ENCODE measurements at regions not wholly inside any gene's neighbourhood (a gene's known extent, or its start where the extent isn't known, plus 50 kb on each side); places are given as distances from the start of the nearest gene placed in this dataset.

GRCh38 chr2:216287251-216287650 lies 85.0 kb downstream of the MARCHF4 start:
- no peak for TF ChIP-seq POLR2A (IDR thresholded peaks at IDR 0.05)
- TF ChIP-seq, protein P1, sequence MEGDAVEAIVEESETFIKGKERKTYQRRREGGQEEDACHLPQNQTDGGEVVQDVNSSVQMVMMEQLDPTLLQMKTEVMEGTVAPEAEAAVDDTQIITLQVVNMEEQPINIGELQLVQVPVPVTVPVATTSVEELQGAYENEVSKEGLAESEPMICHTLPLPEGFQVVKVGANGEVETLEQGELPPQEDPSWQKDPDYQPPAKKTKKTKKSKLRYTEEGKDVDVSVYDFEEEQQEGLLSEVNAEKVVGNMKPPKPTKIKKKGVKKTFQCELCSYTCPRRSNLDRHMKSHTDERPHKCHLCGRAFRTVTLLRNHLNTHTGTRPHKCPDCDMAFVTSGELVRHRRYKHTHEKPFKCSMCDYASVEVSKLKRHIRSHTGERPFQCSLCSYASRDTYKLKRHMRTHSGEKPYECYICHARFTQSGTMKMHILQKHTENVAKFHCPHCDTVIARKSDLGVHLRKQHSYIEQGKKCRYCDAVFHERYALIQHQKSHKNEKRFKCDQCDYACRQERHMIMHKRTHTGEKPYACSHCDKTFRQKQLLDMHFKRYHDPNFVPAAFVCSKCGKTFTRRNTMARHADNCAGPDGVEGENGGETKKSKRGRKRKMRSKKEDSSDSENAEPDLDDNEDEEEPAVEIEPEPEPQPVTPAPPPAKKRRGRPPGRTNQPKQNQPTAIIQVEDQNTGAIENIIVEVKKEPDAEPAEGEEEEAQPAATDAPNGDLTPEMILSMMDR (IDR thresholded peaks at IDR 0.05) = no peak
- 64 to 67% methylated on average over 5 of the region's 5 CpGs for WGBS, 2 donors
- DNase-seq = no peak

GRCh38 chr2:216286616-216287231 lies 85.6 kb downstream of the MARCHF4 start:
- no peaks in the 10 kb centered on the region for H3K9me3 ChIP-seq
- no peak overlapping the region for H3K4me3 ChIP-seq (replicated peaks in 1 of 3)
- intact Hi-C loops (cut with DNase I) = no loop called here
- H3K36me3 ChIP-seq = no peaks in the 10 kb centered on the region
- WGBS, 2 donors = 75 to 77% methylated on average over 8 of the region's 8 CpGs
- no peaks in the 10 kb centered on the region for H3K27me3 ChIP-seq
- H3K4me1 ChIP-seq = peaks cover 3 to 4% of the 10 kb centered on the region in 2 donors
- no peak for DNase-seq
- TF ChIP-seq, protein P1 (IDR thresholded peaks at IDR 0.05) = no peak
- TF ChIP-seq POLR2A (IDR thresholded peaks at IDR 0.05) = no peak
- H3K27ac ChIP-seq = no peak overlapping the region

More at GRCh38 chr2:216287251-216287650, 85.0 kb downstream of the MARCHF4 start:
- H3K36me3 ChIP-seq = no peaks in the 10 kb centered on the region
- no peak overlapping the region for H3K4me3 ChIP-seq (replicated peaks in 1 of 3)
- no peak overlapping the region for H3K27ac ChIP-seq
- intact Hi-C loops (cut with DNase I) = no loop called here
- peaks cover 3 to 4% of the 10 kb centered on the region in 2 donors for H3K4me1 ChIP-seq
- no peaks in the 10 kb centered on the region for H3K27me3 ChIP-seq
- H3K9me3 ChIP-seq = no peaks in the 10 kb centered on the region

- TF ChIP-seq POLR2A (IDR thresholded peaks at IDR 0.05) = no peak
- TF ChIP-seq, protein P1 (IDR thresholded peaks at IDR 0.05) = no peak
- WGBS, 2 donors = 50 to 61% methylated on average over 7 of the region's 7 CpGs
- Histone ChIP-seq H3K36me3 (no peaks in the 10 kb centered on the region), H3K9me3 (no peaks in the 10 kb centered on the region), H3K27ac (no peak overlapping the region), H3K4me3 (replicated peaks in 1 of 3) (no peak overlapping the region), H3K4me1 (peaks cover 0 to 4% of the 10 kb centered on the region in 2 donors), H3K27me3 (no peaks in the 10 kb centered on the region)
- intact Hi-C loops (cut with DNase I) = no loop called here
- DNase-seq = no peak
Measured at GRCh38 chr2:216285701-216286100, 86.6 kb downstream of the MARCHF4 start.

DNA sequence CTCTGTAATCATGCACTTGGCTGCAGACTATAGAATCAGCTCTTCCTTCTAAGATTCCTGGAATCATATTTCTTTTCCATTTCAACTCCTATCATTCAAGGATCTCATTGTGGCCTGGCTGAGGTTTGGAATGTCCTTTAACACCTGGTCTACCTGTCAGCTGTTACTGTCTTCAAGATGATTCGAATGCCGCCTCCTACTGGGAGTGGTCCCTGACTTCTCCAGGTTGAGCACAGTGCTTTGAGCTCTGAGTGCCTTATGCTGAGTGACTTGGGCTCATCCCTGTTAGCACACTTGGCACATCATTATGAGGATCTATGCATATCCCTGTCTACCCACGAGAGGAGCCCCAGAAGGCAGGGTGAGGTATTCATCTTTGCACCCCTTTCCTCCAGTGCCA lies 87.6 kb downstream of the MARCHF4 start:
- 92 to 94% methylated on average over 3 of the region's 3 CpGs for WGBS, 2 donors
- no peak overlapping the region for H3K27ac ChIP-seq
- no peak for DNase-seq
- no peaks in the 10 kb centered on the region for H3K9me3 ChIP-seq
- no peak overlapping the region for H3K4me3 ChIP-seq (replicated peaks in 1 of 3)
- TF ChIP-seq, protein P1 (IDR thresholded peaks at IDR 0.05) = no peak
- TF ChIP-seq POLR2A (IDR thresholded peaks at IDR 0.05) = no peak
- no peaks in the 10 kb centered on the region for H3K27me3 ChIP-seq
- no peaks in the 10 kb centered on the region for H3K36me3 ChIP-seq
- peaks cover 0 to 4% of the 10 kb centered on the region in 2 donors for H3K4me1 ChIP-seq
- intact Hi-C loops (cut with DNase I) = no loop called here

DNA sequence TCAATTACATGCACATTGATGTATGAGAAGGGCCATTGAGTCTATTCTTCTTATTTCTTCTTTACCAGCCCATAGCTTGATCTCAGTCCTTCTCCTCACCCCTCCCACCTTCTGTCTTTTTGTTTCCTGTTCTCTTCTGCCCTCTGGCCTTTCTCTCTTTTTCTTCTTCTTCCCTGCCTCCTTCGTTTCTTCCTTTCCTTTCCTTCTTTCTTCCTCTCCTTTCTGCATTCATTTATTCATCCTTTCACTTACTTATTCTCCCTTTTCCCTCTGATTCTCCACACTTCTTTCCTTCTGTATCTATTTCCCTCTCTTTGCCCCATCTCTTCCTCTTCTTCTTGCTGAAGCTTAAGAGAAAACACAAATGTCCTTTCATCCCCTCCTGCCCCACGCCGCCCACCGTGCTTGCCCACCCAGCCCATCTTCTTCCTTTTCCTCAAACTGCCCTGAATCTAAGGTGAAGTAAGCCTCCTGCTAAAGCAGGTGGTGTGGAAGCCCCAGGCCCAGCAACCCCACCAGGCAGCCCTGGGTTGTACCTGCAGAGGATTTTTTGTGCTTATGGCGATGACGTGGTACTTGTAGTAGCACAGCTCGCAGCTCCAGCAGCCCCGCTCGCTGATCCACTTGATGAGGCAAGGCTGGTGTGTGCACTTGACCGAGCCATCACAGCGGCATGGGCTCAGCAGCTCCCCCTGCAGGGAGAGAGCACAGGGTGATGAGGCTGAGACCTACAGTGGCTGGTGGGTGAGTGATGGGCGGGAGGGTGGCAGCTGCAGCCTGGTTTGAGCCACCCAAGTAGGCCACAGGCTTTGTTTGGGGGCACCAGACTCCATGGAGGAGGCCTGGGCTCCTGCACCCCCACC lies 89.0 kb downstream of the MARCHF4 start:
- Histone ChIP-seq H3K4me1 (peaks cover 0 to 4% of the 10 kb centered on the region in 2 donors), H3K4me3 (replicated peaks in 1 of 3) (no peak overlapping the region), H3K9me3 (no peaks in the 10 kb centered on the region), H3K27ac (no peak overlapping the region), H3K27me3 (no peaks in the 10 kb centered on the region), H3K36me3 (no peaks in the 10 kb centered on the region)
- 74 to 86% methylated on average over 11 to 12 of the region's 12 CpGs for WGBS, 2 donors
- DNase-seq = peak; percentile 6 to 46
- TF ChIP-seq, protein P1 (IDR thresholded peaks at IDR 0.05) = no peak
- TF ChIP-seq POLR2A (IDR thresholded peaks at IDR 0.05) = no peak
- intact Hi-C loops (cut with DNase I) = no loop called here

Measured in thyroid gland (tissue), 4 donors.